Liver (tissue), 8 donors: ENCODE measurements at regions not wholly inside any gene's neighbourhood (a gene's known extent, or its start where the extent isn't known, plus 50 kb on each side); places are given as distances from the start of the nearest gene placed in this dataset.

Experiments
- DNase-seq: peaks from one replicate; pipeline ENCODE4 v3.0.0-alpha.2; 2017; ENCODE audit warnings: low spot score
- H3K27ac ChIP-seq, 2 donors: one replicate each; pipeline ENCODE4 v1.7.0; 2013; ENCODE audit warnings: inconsistent platforms in 2 of 2, low read length in 2 of 2, control low read depth in 1 of 2, low read depth in 1 of 2, mild to moderate bottlenecking in 1 of 2
- H3K27me3 ChIP-seq, 4 donors: one replicate each; pipeline versions ENCODE4 v1.6.1 to v1.7.0; 2013; ENCODE audit warnings: low read length in 3 of 4, inconsistent platforms in 1 of 4, mild to moderate bottlenecking in 1 of 4, moderate library complexity in 1 of 4; ENCODE audit not compliant: control insufficient read depth in 4 of 4, insufficient read depth in 4 of 4
- H3K36me3 ChIP-seq, 4 donors: one replicate each; pipeline versions ENCODE4 v1.6.1 to v1.7.0; 2013; ENCODE audit warnings: low read length in 3 of 4, mild to moderate bottlenecking in 3 of 4, low read depth in 1 of 4, moderate library complexity in 1 of 4; ENCODE audit not compliant: control insufficient read depth in 4 of 4, insufficient read depth in 3 of 4
- H3K4me1 ChIP-seq, 4 donors: one replicate each; pipeline versions ENCODE4 v1.6.1 to v1.7.0; 2013; ENCODE audit warnings: low read length in 3 of 4, mild to moderate bottlenecking in 3 of 4, moderate library complexity in 1 of 4; ENCODE audit not compliant: control insufficient read depth in 4 of 4, insufficient read depth in 4 of 4
- H3K4me3 ChIP-seq, 3 donors: one replicate each; pipeline versions ENCODE4 v1.6.1 to v1.7.0; 2013; ENCODE audit warnings: low read length in 3 of 3, control low read depth in 1 of 3, low read depth in 1 of 3, mild to moderate bottlenecking in 1 of 3
- H3K9ac ChIP-seq, 2 donors: one replicate each; pipeline ENCODE4 v1.7.0; 2013; ENCODE audit warnings: low read length in 2 of 2, mild to moderate bottlenecking in 2 of 2, moderate library complexity in 2 of 2, control low read depth in 1 of 2, low read depth in 1 of 2
- H3K9me3 ChIP-seq, 4 donors: one replicate each; pipeline versions ENCODE4 v1.6.1 to v1.7.0; 2013; ENCODE audit warnings: low read length in 3 of 4; ENCODE audit not compliant: control insufficient read depth in 4 of 4
- ATF3 ChIP-seq: IDR thresholded peaks from 2 replicates; pipeline ENCODE4 v1.6.1; 2016; ENCODE audit warnings: antibody characterized with exemption
- FOXA1 ChIP-seq: IDR thresholded peaks from 2 replicates; pipeline ENCODE4 v1.6.1; 2016; ENCODE audit warnings: antibody characterized with exemption
- FOXA2 ChIP-seq: IDR thresholded peaks from 2 replicates; pipeline ENCODE4 v1.6.1; 2016; ENCODE audit warnings: antibody characterized with exemption
- GABPA ChIP-seq, 2 donors: IDR thresholded peaks in 1 of 2; conservative IDR thresholded peaks in 1 of 2; 2 replicates each; pipeline ENCODE4 v1.6.1; 2016; ENCODE audit warnings: antibody characterized with exemption in 2 of 2, mild to moderate bottlenecking in 1 of 2, moderate library complexity in 1 of 2
- HNF4A ChIP-seq, 2 donors: conservative IDR thresholded peaks; 2 replicates each; pipeline ENCODE4 v1.6.1; 2016; ENCODE audit warnings: antibody characterized with exemption in 2 of 2, mild to moderate bottlenecking in 2 of 2
- HNF4G ChIP-seq: IDR thresholded peaks from 2 replicates; pipeline ENCODE4 v1.6.1; 2016; ENCODE audit warnings: antibody characterized with exemption
- JUND ChIP-seq, 2 donors: IDR thresholded peaks; 2 replicates each; pipeline ENCODE4 v1.6.1; 2016; ENCODE audit warnings: antibody characterized with exemption in 2 of 2
- MAX ChIP-seq: IDR thresholded peaks from 2 replicates; pipeline ENCODE4 v1.6.1; 2016; ENCODE audit warnings: antibody characterized with exemption
- NR2F2 ChIP-seq: IDR thresholded peaks from 2 replicates; pipeline ENCODE4 v1.6.1; 2016; ENCODE audit warnings: antibody characterized with exemption
- RXRA ChIP-seq, 2 donors: IDR thresholded peaks; 2 replicates each; pipeline ENCODE4 v1.6.1; 2017 to 2018; ENCODE audit warnings: antibody characterized with exemption in 2 of 2, mild to moderate bottlenecking in 1 of 2
- SP1 ChIP-seq: IDR thresholded peaks from 2 replicates; pipeline ENCODE4 v1.6.1; 2018; ENCODE audit warnings: antibody characterized with exemption, mild to moderate bottlenecking
- YY1 ChIP-seq: IDR thresholded peaks from 2 replicates; pipeline ENCODE4 v1.6.1; 2016; ENCODE audit warnings: antibody characterized with exemption, mild to moderate bottlenecking
- ZBTB33 ChIP-seq: IDR thresholded peaks from 2 replicates; pipeline ENCODE4 v1.6.1; 2016; ENCODE audit warnings: antibody characterized with exemption
- WGBS: extraction: QIAGEN DNeasy Blood & Tissue Kit; methylation state at CpG from one replicate; pipeline ENCODE4 v1.1.7; 2013; 5-methylcytosine and 5-hydroxymethylcytosine counted together
- TF ChIP-seq, protein P1 (sequence below): fragments of 150-350 bp; IDR thresholded peaks from 2 replicates; pipeline ENCODE4 v1.5.1; 2017; ENCODE audit warnings: improper control_type of control experiment, low read depth, low read length; ENCODE audit not compliant: missing input control
- TF ChIP-seq, protein P2 (sequence below): IDR thresholded peaks from 2 replicates; pipeline ENCODE4 v1.6.1; 2016; ENCODE audit warnings: antibody characterized with exemption, mild to moderate bottlenecking
- donor health status: healthy.
- donor health status: healthy.
- donor health status: healthy.
- donor health status: healthy.
- donor health status: healthy.

DNA sequence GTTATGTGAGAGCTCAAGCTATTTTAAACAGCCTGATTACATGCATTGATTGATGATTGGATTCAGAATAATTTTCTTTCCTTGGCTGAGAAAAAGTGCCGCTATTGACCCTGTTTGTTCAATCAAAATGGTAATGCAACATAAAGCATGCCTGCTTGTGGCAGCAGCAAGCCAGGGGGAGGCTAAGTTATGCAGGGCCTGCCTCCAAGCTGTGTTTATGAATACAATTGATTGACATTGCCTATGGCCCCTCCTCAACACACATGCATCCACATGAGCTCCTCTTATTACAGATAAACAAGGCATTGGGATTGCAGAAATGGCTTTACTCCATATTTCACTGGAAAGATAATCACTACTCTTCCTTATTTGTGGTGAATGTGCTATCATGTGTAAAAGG lies 395.6 kb downstream of the TDRD15 start:
- no peaks in the 10 kb centered on the region for H3K9me3 ChIP-seq
- WGBS: 96% methylated on average over 1 of the region's 1 CpG
- H3K27ac ChIP-seq: no peak overlapping the region
- H3K9ac ChIP-seq: no peak overlapping the region
- H3K36me3 ChIP-seq: no peaks in the 10 kb centered on the region
- H3K4me1 ChIP-seq: no peaks in the 10 kb centered on the region
- DNase-seq: no peak
- H3K27me3 ChIP-seq: no peaks in the 10 kb centered on the region
- no peak for TF ChIP-seq HNF4A (conservative IDR thresholded peaks at IDR 0.05)
- H3K4me3 ChIP-seq: no peak overlapping the region

DNA sequence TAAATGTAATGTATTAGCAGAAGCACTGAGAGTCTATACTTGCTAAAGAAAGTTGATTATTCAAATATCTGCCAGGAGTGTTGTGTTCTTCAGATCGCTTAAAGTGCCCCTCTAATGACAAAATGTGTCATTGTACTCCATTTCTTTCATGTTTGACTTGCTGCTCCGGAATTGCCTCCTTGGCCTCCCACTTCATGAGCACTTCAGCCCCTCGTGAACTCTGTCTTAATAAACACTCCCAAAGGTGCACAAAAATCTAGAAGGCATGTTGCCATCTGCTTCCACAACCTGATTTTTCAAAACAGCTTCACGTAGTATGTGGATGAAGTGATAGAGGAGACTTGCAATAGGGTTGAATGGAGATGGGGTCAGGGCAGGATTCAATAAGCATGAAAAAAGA lies 396.1 kb downstream of the TDRD15 start:
- Histone ChIP-seq H3K36me3 (no peaks in the 10 kb centered on the region), H3K9me3 (no peaks in the 10 kb centered on the region), H3K4me1 (no peaks in the 10 kb centered on the region), H3K4me3 (no peak overlapping the region), H3K27ac (no peak overlapping the region), H3K27me3 (no peaks in the 10 kb centered on the region), H3K9ac (no peak overlapping the region)
- 84% methylated on average over 4 of the region's 4 CpGs for WGBS
- TF ChIP-seq GABPA (IDR thresholded peaks at IDR 0.05 in 1 of 2, conservative IDR thresholded peaks at IDR 0.05 in 1 of 2) (no peak), NR2F2 (no peak), SP1 (no peak), MAX (no peak), ATF3 (no peak)
- DNase-seq: no peak

- Histone ChIP-seq H3K4me3 (peak overlapping the region in 2 of 3 donors; percentile 24 to 27), H3K27ac (no peak overlapping the region), H3K27me3 (no peaks in the 10 kb centered on the region), H3K36me3 (no peaks in the 10 kb centered on the region), H3K9me3 (peaks cover 5 to 19% (median 7%) of the 10 kb centered on the region in 4 donors), H3K4me1 (no peaks in the 10 kb centered on the region), H3K9ac (no peak overlapping the region)
- 68% methylated on average over 4 of the region's 4 CpGs for WGBS
- no peak for DNase-seq
- TF ChIP-seq, protein P1, sequence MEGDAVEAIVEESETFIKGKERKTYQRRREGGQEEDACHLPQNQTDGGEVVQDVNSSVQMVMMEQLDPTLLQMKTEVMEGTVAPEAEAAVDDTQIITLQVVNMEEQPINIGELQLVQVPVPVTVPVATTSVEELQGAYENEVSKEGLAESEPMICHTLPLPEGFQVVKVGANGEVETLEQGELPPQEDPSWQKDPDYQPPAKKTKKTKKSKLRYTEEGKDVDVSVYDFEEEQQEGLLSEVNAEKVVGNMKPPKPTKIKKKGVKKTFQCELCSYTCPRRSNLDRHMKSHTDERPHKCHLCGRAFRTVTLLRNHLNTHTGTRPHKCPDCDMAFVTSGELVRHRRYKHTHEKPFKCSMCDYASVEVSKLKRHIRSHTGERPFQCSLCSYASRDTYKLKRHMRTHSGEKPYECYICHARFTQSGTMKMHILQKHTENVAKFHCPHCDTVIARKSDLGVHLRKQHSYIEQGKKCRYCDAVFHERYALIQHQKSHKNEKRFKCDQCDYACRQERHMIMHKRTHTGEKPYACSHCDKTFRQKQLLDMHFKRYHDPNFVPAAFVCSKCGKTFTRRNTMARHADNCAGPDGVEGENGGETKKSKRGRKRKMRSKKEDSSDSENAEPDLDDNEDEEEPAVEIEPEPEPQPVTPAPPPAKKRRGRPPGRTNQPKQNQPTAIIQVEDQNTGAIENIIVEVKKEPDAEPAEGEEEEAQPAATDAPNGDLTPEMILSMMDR: no peak
- no peak for TF ChIP-seq JUND (IDR thresholded peaks at IDR 0.05)
- TF ChIP-seq, protein P2, sequence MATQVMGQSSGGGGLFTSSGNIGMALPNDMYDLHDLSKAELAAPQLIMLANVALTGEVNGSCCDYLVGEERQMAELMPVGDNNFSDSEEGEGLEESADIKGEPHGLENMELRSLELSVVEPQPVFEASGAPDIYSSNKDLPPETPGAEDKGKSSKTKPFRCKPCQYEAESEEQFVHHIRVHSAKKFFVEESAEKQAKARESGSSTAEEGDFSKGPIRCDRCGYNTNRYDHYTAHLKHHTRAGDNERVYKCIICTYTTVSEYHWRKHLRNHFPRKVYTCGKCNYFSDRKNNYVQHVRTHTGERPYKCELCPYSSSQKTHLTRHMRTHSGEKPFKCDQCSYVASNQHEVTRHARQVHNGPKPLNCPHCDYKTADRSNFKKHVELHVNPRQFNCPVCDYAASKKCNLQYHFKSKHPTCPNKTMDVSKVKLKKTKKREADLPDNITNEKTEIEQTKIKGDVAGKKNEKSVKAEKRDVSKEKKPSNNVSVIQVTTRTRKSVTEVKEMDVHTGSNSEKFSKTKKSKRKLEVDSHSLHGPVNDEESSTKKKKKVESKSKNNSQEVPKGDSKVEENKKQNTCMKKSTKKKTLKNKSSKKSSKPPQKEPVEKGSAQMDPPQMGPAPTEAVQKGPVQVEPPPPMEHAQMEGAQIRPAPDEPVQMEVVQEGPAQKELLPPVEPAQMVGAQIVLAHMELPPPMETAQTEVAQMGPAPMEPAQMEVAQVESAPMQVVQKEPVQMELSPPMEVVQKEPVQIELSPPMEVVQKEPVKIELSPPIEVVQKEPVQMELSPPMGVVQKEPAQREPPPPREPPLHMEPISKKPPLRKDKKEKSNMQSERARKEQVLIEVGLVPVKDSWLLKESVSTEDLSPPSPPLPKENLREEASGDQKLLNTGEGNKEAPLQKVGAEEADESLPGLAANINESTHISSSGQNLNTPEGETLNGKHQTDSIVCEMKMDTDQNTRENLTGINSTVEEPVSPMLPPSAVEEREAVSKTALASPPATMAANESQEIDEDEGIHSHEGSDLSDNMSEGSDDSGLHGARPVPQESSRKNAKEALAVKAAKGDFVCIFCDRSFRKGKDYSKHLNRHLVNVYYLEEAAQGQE: no peak
- no peak for TF ChIP-seq FOXA2
- no peak for TF ChIP-seq FOXA1
- TF ChIP-seq YY1: no peak
- no peak for TF ChIP-seq HNF4G
- TF ChIP-seq RXRA (IDR thresholded peaks at IDR 0.05): no peak
- TF ChIP-seq GABPA (IDR thresholded peaks at IDR 0.05 in 1 of 2, conservative IDR thresholded peaks at IDR 0.05 in 1 of 2): no peak
- TF ChIP-seq ZBTB33: no peak
- TF ChIP-seq ATF3: no peak
Observed at GRCh38 chr2:21535826-21536225, 412.1 kb downstream of the TDRD15 start.
